MM.1S (cell line): ENCODE measurements at regions not wholly inside any gene's neighbourhood (a gene's known extent, or its start where the extent isn't known, plus 50 kb on each side); places are given as distances from the start of the nearest gene placed in this dataset.

Experiments used
- CTCF ChIP-seq: fragments of 300-600 bp; sonication (generic); IDR thresholded peaks from 2 replicates; pipeline ENCODE4 v1.5.1; 2016; ENCODE audit warnings: antibody characterized with exemption, low read length, mixed read lengths
- EZH2 ChIP-seq: fragments of 300-600 bp; sonication (generic); optimal IDR thresholded peaks from 2 replicates; pipeline ENCODE3; 2017; ENCODE audit warnings: low read depth, mild to moderate bottlenecking, antibody characterized with exemption, low read length, mixed read lengths
- EZH2phosphoT487 ChIP-seq: fragments of 300-600 bp; sonication (generic); IDR thresholded peaks from 2 replicates; pipeline ENCODE4 v1.6.1; 2018; ENCODE audit warnings: antibody characterized with exemption, low read length

DNA sequence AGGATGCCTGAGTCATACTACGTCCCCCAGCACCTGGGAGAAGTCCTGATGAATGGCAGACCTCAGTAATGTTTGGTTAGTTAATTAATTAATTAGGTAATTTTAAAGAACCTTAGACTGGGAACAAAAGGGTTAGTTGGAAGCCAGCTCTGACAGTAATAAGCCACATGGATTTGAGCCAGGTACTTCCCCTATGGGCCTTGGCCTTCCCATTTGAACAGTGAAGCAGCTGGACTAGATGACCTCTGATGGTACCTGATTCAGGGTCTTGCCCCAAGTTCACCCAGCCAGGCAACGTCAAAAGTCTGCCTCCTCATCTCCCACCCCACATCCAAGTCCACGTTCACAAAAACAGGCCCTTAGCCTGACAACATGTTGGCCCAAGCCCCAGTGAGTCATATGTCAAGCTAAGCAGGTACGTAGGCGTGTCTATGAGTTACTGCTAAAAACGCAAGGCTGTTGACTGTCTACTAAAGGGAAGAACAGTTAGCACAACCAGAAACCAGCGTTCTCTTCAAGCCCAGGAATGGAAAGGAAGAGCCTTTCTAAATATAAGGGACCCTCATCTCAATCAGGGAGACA lies 303.2 kb downstream of the ACTL7B start:
- TF ChIP-seq CTCF (no peak), EZH2 (no peak), EZH2phosphoT487 (no peak)
